Activated B cell treated with CpG ODN at 0.5 μM for 24 hours (primary cell): ENCODE measurements at regions not wholly inside any gene's neighbourhood (a gene's known extent, or its start where the extent isn't known, plus 50 kb on each side); places are given as distances from the start of the nearest gene placed in this dataset.

ENCODE experiments used
- ATAC-seq: fragments of 200-7000 bp; cut with Tn5 transposase; one replicate; pipeline ENCODE4 v1.10.0; 2021; ENCODE audit warnings: low read depth, mild to moderate bottlenecking, moderate library complexity
- CTCF ChIA-PET: fragments of 350-600 bp; sonication (Branson Sonifier 250); formaldehyde crosslinking; loops from one replicate; lab custom pipeline; 2021; ENCODE audit warnings: antibody characterized with exemption; lab: Charles Lee
- POLR2A ChIA-PET: fragments of 350-600 bp; sonication (Branson Sonifier 250); formaldehyde crosslinking; loops from one replicate; lab custom pipeline; 2021; ENCODE audit warnings: antibody characterized with exemption; lab: Charles Lee
- DNase-seq: peaks from one replicate; pipeline ENCODE4 v3.0.0; 2022
- H3K27ac Mint-ChIP-seq: one replicate; pipeline ENCODE4 v1.8.0; 2020; ENCODE audit warnings: mixed read lengths
- H3K27me3 Mint-ChIP-seq: one replicate; pipeline ENCODE4 v1.8.0; 2021; ENCODE audit warnings: mixed read lengths
- H3K36me3 Mint-ChIP-seq: one replicate; pipeline ENCODE4 v1.8.0; 2021; ENCODE audit warnings: low read depth, mixed read lengths
- H3K4me1 Mint-ChIP-seq: one replicate; pipeline ENCODE4 v1.8.0; 2021; ENCODE audit warnings: mixed read lengths
- H3K4me3 Mint-ChIP-seq: one replicate; pipeline ENCODE4 v1.8.0; 2020; ENCODE audit warnings: mild to moderate bottlenecking, mixed read lengths
- H3K9me3 Mint-ChIP-seq: one replicate; pipeline ENCODE4 v1.8.0; 2020; ENCODE audit warnings: mixed read lengths
- intact Hi-C: fragments of 100-400 bp; cut with micrococcal nuclease; formaldehyde crosslinking; loops from one replicate; pipeline ENCODE4 v1.15.1; 2024
- TF ChIP-seq, protein P1 (sequence below): fragments of 200-600 bp; IDR thresholded peaks from one replicate; pipeline ENCODE4 v1.8.0; 2022; ENCODE audit warnings: antibody characterized with exemption, mild to moderate bottlenecking

GRCh38 chr1:59057796-59058195 lies 239.1 kb upstream of the FGGY start:
- Mint-ChIP-seq H3K27me3 (no peaks in the 10 kb centered on the region), H3K4me3 (no peak overlapping the region), H3K27ac (no peak overlapping the region), H3K4me1 (peaks cover 20% of the 10 kb centered on the region), H3K36me3 (no peaks in the 10 kb centered on the region), H3K9me3 (no peaks in the 10 kb centered on the region)
- CTCF ChIA-PET = no interaction called here
- intact Hi-C loops = no loop called here
- TF ChIP-seq, protein P1, sequence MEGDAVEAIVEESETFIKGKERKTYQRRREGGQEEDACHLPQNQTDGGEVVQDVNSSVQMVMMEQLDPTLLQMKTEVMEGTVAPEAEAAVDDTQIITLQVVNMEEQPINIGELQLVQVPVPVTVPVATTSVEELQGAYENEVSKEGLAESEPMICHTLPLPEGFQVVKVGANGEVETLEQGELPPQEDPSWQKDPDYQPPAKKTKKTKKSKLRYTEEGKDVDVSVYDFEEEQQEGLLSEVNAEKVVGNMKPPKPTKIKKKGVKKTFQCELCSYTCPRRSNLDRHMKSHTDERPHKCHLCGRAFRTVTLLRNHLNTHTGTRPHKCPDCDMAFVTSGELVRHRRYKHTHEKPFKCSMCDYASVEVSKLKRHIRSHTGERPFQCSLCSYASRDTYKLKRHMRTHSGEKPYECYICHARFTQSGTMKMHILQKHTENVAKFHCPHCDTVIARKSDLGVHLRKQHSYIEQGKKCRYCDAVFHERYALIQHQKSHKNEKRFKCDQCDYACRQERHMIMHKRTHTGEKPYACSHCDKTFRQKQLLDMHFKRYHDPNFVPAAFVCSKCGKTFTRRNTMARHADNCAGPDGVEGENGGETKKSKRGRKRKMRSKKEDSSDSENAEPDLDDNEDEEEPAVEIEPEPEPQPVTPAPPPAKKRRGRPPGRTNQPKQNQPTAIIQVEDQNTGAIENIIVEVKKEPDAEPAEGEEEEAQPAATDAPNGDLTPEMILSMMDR = no peak
- no peak for DNase-seq
- POLR2A ChIA-PET = no interaction called here
- no peak for ATAC-seq

GRCh38 chr1:59058665-59059439 lies 238.0 kb upstream of the FGGY start:
- CTCF ChIA-PET = interaction anchor here (0.8 kb wide), 1 partner anchor 273 kb away, joined by 3 read pairs; no protein-coding TSS in a partner anchor
- no peak for DNase-seq
- H3K27me3 Mint-ChIP-seq = no peaks in the 10 kb centered on the region
- no peak overlapping the region for H3K27ac Mint-ChIP-seq
- peaks cover 28% of the 10 kb centered on the region for H3K4me1 Mint-ChIP-seq
- no peaks in the 10 kb centered on the region for H3K9me3 Mint-ChIP-seq
- H3K36me3 Mint-ChIP-seq = no peaks in the 10 kb centered on the region
- ATAC-seq = no peak
- TF ChIP-seq, protein P1 = no peak
- no peak overlapping the region for H3K4me3 Mint-ChIP-seq
- POLR2A ChIA-PET = interaction anchor here (0.6 kb wide), 2 partner anchors 10 to 247 kb away, joined by 3 to 4 read pairs; no protein-coding TSS in a partner anchor
- intact Hi-C loops = no loop called here

- ChIA-PET CTCF (interaction anchor here (1.2 kb wide), 1 partner anchor 15 kb away, joined by 3 read pairs; no protein-coding TSS in a partner anchor), POLR2A (interaction anchor here (1.4 kb wide), 1 partner anchor 93 kb away, joined by 8 read pairs; no protein-coding TSS in a partner anchor)
- no peaks in the 10 kb centered on the region for H3K9me3 Mint-ChIP-seq
- no peaks in the 10 kb centered on the region for H3K27me3 Mint-ChIP-seq
- DNase-seq = no peak
- H3K4me3 Mint-ChIP-seq = no peak overlapping the region
- H3K27ac Mint-ChIP-seq = no peak overlapping the region
- no peaks in the 10 kb centered on the region for H3K36me3 Mint-ChIP-seq
- H3K4me1 Mint-ChIP-seq = peaks cover 35% of the 10 kb centered on the region
- intact Hi-C loops = no loop called here
- no peak for ATAC-seq
- TF ChIP-seq, protein P1 = no peak
Observed at GRCh38 chr1:59061876-59062275, 235.0 kb upstream of the FGGY start.

GRCh38 chr1:59062743-59063142 lies 234.2 kb upstream of the FGGY start:
- ChIA-PET CTCF (no interaction called here), POLR2A (interaction anchor here (1.2 to 1.4 kb wide), 2 partner anchors 94 to 279 kb away, joined by 5 to 8 read pairs; partner anchors contain the start of gene JUN)
- no peaks in the 10 kb centered on the region for H3K9me3 Mint-ChIP-seq
- ATAC-seq = no peak
- intact Hi-C loops = no loop called here
- peaks cover 30% of the 10 kb centered on the region for H3K4me1 Mint-ChIP-seq
- H3K27ac Mint-ChIP-seq = no peak overlapping the region
- H3K4me3 Mint-ChIP-seq = no peak overlapping the region
- no peaks in the 10 kb centered on the region for H3K27me3 Mint-ChIP-seq
- no peak for DNase-seq
- H3K36me3 Mint-ChIP-seq = no peaks in the 10 kb centered on the region
- TF ChIP-seq, protein P1 = no peak

DNA sequence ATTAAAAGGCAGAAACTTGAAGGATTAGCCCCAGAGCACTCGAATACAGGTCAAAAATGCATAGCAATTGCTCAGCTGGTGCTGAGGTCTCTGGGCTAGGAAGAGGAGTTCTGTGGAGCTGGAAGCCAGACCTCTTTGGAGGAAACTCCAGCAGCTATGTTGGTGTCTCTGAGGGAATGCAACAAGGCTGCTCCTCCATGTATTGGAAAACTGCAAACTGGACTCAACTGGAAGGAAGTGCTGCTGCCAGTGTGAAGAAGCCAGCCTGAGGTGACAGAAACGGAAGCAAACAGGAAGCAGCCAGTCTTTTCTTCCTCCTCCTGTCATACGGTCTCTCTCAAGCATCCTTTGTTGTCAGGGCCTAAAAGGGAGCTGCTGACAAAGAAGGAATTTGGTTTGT lies 233.4 kb upstream of the FGGY start:
- DNase-seq = no peak
- no peaks in the 10 kb centered on the region for H3K9me3 Mint-ChIP-seq
- ChIA-PET CTCF (no interaction called here), POLR2A (interaction anchor here (1.2 kb wide), 1 partner anchor 280 kb away, joined by 5 read pairs; the partner anchor contains the start of gene JUN)
- no peaks in the 10 kb centered on the region for H3K36me3 Mint-ChIP-seq
- no peaks in the 10 kb centered on the region for H3K27me3 Mint-ChIP-seq
- peaks cover 30% of the 10 kb centered on the region for H3K4me1 Mint-ChIP-seq
- no peak overlapping the region for H3K4me3 Mint-ChIP-seq
- intact Hi-C loops = no loop called here
- ATAC-seq = peak; percentile 28
- TF ChIP-seq, protein P1 = no peak
- H3K27ac Mint-ChIP-seq = peak overlapping the region; percentile 63
